Endothelial cell of umbilical vein (primary cell): ENCODE measurements at regions not wholly inside any gene's neighbourhood (a gene's known extent, or its start where the extent isn't known, plus 50 kb on each side); places are given as distances from the start of the nearest gene placed in this dataset.

Experiments
- BruUV-seq: library from RNA; stranded (reverse); fragments of 400-500 nt; replicated peaks from 2 replicates; lab custom pipeline; 2021; lab: Mats Ljungman, UMichigan
- CTCF ChIA-PET: fragments of 300-600, 350-600 bp; sonication (Branson Sonifier 250); formaldehyde crosslinking; loops from one replicate; lab custom pipeline; 2021; ENCODE audit warnings: antibody characterized with exemption, inconsistent platforms; lab: Charles Lee
- POLR2A ChIA-PET: fragments of 300-600, 350-600 bp; sonication (Branson Sonifier 250); formaldehyde crosslinking; loops from one replicate; lab custom pipeline; 2021; ENCODE audit warnings: antibody characterized with exemption, inconsistent platforms; lab: Charles Lee
- DNase-seq: peaks from one replicate; pipeline ENCODE4 v3.0.0-alpha.2; 2011; ENCODE audit warnings: low read depth, low spot score
- FAIRE-seq: peaks from 2 replicates; lab custom pipeline; 2011; peaks lifted over from hg19 to GRCh38; lab: Jason Lieb, UNC
- H2AFZ ChIP-seq: 2 replicates; pipeline ENCODE4 v1.6.0; 2012; ENCODE audit warnings: low read depth, low read length, control low read depth, inconsistent platforms
- H3K27ac ChIP-seq: 2 replicates; pipeline ENCODE4 v1.5.1; 2011; ENCODE audit warnings: low read depth, mild to moderate bottlenecking, control low read depth, low read length, moderate library complexity; ENCODE audit not compliant: insufficient read depth
- H3K27me3 ChIP-seq, 2 experiments: 2 replicates each; pipeline versions ENCODE4 v1.6.0 to v1.6.1; 2011; ENCODE audit warnings: low read length in 2 of 2, mixed read lengths in 1 of 2; ENCODE audit not compliant: control insufficient read depth in 2 of 2, insufficient read depth in 2 of 2
- H3K36me3 ChIP-seq, 2 experiments: 2 replicates in 1 of 2; 3 replicates in 1 of 2; pipeline ENCODE4 v1.5.1; 2011; ENCODE audit warnings: low read length in 2 of 2, mild to moderate bottlenecking in 1 of 2, moderate library complexity in 1 of 2; ENCODE audit not compliant: control insufficient read depth in 2 of 2, insufficient read depth in 2 of 2; ENCODE audit errors: extremely low read depth in 1 of 2
- H3K4me1 ChIP-seq: 3 replicates; pipeline ENCODE4 v1.5.1; 2011; ENCODE audit warnings: mild to moderate bottlenecking, low read length; ENCODE audit not compliant: control insufficient read depth, insufficient read depth; ENCODE audit errors: extremely low read depth
- H3K4me2 ChIP-seq: 2 replicates; pipeline ENCODE4 v1.6.1; 2011; ENCODE audit warnings: low read length, control low read depth, mixed read lengths; ENCODE audit not compliant: insufficient read depth
- H3K4me3 ChIP-seq, 3 experiments: fragments of 200-600 bp in 1 of 3; sonication (generic), shearing (Covaris generic) in 1 of 3; replicated peaks in 1 of 3; 2 replicates each; pipeline ENCODE4 v1.5.1; 2011 to 2016; ENCODE audit warnings: control low read depth in 3 of 3, low read length in 3 of 3, mild to moderate bottlenecking in 2 of 3, inconsistent platforms in 1 of 3, low read depth in 1 of 3, moderate library complexity in 1 of 3; ENCODE audit not compliant: insufficient read depth in 1 of 3
- H3K79me2 ChIP-seq: 2 replicates; pipeline ENCODE4 v1.6.0; 2012; ENCODE audit warnings: low read length, inconsistent platforms; ENCODE audit not compliant: control insufficient read depth, insufficient read depth
- H3K9ac ChIP-seq: replicated peaks from 2 replicates; pipeline ENCODE3; 2011; ENCODE audit warnings: low read length, control low read depth; ENCODE audit not compliant: insufficient read depth; ENCODE audit errors: extremely low read depth
- H3K9me1 ChIP-seq: replicated peaks from 3 replicates; pipeline ENCODE4 v1.6.0; 2011; ENCODE audit warnings: mild to moderate bottlenecking, low read length; ENCODE audit not compliant: control insufficient read depth, insufficient read depth; ENCODE audit errors: extremely low read depth
- H3K9me3 ChIP-seq: replicated peaks from 2 replicates; pipeline ENCODE4 v1.5.1; 2012; ENCODE audit warnings: low read length, inconsistent platforms; ENCODE audit not compliant: control insufficient read depth, insufficient read depth
- H4K20me1 ChIP-seq: replicated peaks from 2 replicates; pipeline ENCODE3; 2011; ENCODE audit warnings: mild to moderate bottlenecking, low read length; ENCODE audit not compliant: control insufficient read depth, insufficient read depth; ENCODE audit errors: extremely low read depth
- EZH2 ChIP-seq: IDR thresholded peaks from 2 replicates; pipeline ENCODE4 v1.6.1; 2012; ENCODE audit warnings: borderline replicate concordance, low read depth, mild to moderate bottlenecking, moderate library complexity, low read length, inconsistent platforms; ENCODE audit not compliant: severe bottlenecking
- FOS ChIP-seq: IDR thresholded peaks from 2 replicates; pipeline ENCODE4 v1.6.1; 2011; ENCODE audit warnings: mild to moderate bottlenecking, low read length, moderate library complexity, borderline replicate concordance; ENCODE audit not compliant: insufficient read depth
- GATA2 ChIP-seq: IDR thresholded peaks from 2 replicates; pipeline ENCODE4 v1.7.0; 2011; ENCODE audit warnings: low read depth, mild to moderate bottlenecking, moderate library complexity, mixed read lengths, low read length; ENCODE audit not compliant: insufficient read length, insufficient read depth
- JUN ChIP-seq: IDR thresholded peaks from 2 replicates; pipeline ENCODE4 v1.6.1; 2011; ENCODE audit warnings: borderline replicate concordance, low read depth; ENCODE audit not compliant: insufficient read length, insufficient read depth
- MYC ChIP-seq: IDR thresholded peaks from one replicate; pipeline ENCODE4 v1.6.1; 2011; ENCODE audit warnings: mild to moderate bottlenecking, low read depth, low read length
- POLR2A ChIP-seq: IDR thresholded peaks from 2 replicates; pipeline ENCODE4 v1.6.1; 2012; ENCODE audit warnings: low read depth, mild to moderate bottlenecking, control low read depth, low read length
- POLR2AphosphoS5 ChIP-seq: IDR thresholded peaks from 2 replicates; pipeline ENCODE4 v1.6.1; 2012; ENCODE audit warnings: low read depth, mild to moderate bottlenecking, control low read depth, low read length, moderate library complexity; ENCODE audit not compliant: insufficient read depth
- dilution Hi-C: fragments of 300-500 bp; cut with MboI; formaldehyde crosslinking; loops from one replicate; pipeline ENCODE4 v1.15.0; 2019; ENCODE audit warnings: low sequenced_read_pairs; ENCODE audit not compliant: extremely low pct_ligation_motif_present
- intact Hi-C: fragments of 100-400 bp; cut with micrococcal nuclease; formaldehyde crosslinking; loops from one replicate; pipeline ENCODE4 v1.10.0; 2022
- TF ChIP-seq, protein P1 (sequence below): IDR thresholded peaks from 2 replicates; pipeline ENCODE4 v1.6.1; 2011; ENCODE audit not compliant: insufficient read depth, insufficient read length
- TF ChIP-seq, protein P2 (sequence below), 2 donors: IDR thresholded peaks; 1 replicate in 1 of 2; 2 replicates in 1 of 2; pipeline ENCODE4 v1.5.1; 2011; ENCODE audit warnings: low read length in 2 of 2, mild to moderate bottlenecking in 2 of 2, moderate library complexity in 2 of 2, control low read depth in 1 of 2, inconsistent platforms in 1 of 2, low read depth in 1 of 2; ENCODE audit not compliant: insufficient read depth in 1 of 2; ENCODE audit errors: extremely low read depth in 1 of 2

DNA sequence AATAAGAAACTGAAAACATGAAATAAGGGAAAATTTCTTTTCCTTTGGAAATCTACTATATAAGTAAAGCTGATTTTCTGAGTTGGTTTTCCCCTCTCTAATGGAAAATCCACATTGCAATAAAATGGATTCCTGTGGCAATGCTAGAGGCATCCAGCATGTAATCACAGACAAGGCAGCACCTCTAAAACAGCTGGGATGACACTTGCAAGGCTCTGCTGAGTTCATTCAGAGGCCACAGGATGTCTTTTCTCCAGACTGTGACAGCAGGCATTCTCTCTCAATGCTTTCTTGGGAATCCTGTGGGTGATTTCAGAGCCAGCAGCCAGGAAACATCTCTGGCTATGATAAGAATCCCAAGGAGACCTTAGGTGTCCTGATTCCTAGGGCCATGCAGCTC, 201.3 kb upstream of the BLID start:
- Histone ChIP-seq H3K79me2 (no peaks in the 10 kb centered on the region), H3K4me3 (no peak overlapping the region), H3K36me3 (no peaks in the 10 kb centered on the region), H3K9ac (no peak overlapping the region), H2AFZ (no peak overlapping the region), H3K27ac (no peak overlapping the region), H3K4me2 (no peak overlapping the region), H3K27me3 (peaks cover 0 to 1% of the 10 kb centered on the region in 2 experiments), H4K20me1 (no peaks in the 10 kb centered on the region), H3K4me1 (no peaks in the 10 kb centered on the region), H3K9me3 (no peaks in the 10 kb centered on the region), H3K9me1 (no peaks in the 10 kb centered on the region)
- FAIRE-seq: no peak
- no TSS peak for BruUV-seq
- intact Hi-C loops: no loop called here
- POLR2A ChIA-PET: no interaction called here
- TF ChIP-seq EZH2: no peak
- TF ChIP-seq, protein P1, sequence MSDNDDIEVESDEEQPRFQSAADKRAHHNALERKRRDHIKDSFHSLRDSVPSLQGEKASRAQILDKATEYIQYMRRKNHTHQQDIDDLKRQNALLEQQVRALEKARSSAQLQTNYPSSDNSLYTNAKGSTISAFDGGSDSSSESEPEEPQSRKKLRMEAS: no peak
- TF ChIP-seq POLR2A: no peak
- TF ChIP-seq JUN: no peak
- no peak for TF ChIP-seq GATA2
- no peak for TF ChIP-seq POLR2AphosphoS5
- TF ChIP-seq, protein P2, sequence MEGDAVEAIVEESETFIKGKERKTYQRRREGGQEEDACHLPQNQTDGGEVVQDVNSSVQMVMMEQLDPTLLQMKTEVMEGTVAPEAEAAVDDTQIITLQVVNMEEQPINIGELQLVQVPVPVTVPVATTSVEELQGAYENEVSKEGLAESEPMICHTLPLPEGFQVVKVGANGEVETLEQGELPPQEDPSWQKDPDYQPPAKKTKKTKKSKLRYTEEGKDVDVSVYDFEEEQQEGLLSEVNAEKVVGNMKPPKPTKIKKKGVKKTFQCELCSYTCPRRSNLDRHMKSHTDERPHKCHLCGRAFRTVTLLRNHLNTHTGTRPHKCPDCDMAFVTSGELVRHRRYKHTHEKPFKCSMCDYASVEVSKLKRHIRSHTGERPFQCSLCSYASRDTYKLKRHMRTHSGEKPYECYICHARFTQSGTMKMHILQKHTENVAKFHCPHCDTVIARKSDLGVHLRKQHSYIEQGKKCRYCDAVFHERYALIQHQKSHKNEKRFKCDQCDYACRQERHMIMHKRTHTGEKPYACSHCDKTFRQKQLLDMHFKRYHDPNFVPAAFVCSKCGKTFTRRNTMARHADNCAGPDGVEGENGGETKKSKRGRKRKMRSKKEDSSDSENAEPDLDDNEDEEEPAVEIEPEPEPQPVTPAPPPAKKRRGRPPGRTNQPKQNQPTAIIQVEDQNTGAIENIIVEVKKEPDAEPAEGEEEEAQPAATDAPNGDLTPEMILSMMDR (IDR thresholded peaks at IDR 0.05; ENCODE audit: extremely low read depth in 1 of 2, insufficient read depth in 1 of 2, low read depth in 1 of 2, low read length in 2 of 2): no peak
- no peak for TF ChIP-seq MYC
- TF ChIP-seq FOS: no peak
- CTCF ChIA-PET: interaction anchor here (1.1 kb wide), 1 partner anchor 102 kb away, joined by 3 read pairs; no protein-coding TSS in a partner anchor
- DNase-seq: no peak
- dilution Hi-C loops: no loop called here
